LNCaP clone FGC (cell line): ENCODE measurements at regions not wholly inside any gene's neighbourhood (a gene's known extent, or its start where the extent isn't known, plus 50 kb on each side); places are given as distances from the start of the nearest gene placed in this dataset.

ENCODE experiments used
- DNase-seq: peaks from one replicate; pipeline ENCODE4 v3.0.0-alpha.2; 2011; ENCODE audit warnings: low read depth
- H3K4me3 ChIP-seq: 2 replicates; pipeline ENCODE4 v1.5.1; 2011; ENCODE audit warnings: mild to moderate bottlenecking, low read depth, low read length, control low read depth
- TF ChIP-seq, protein P1 (sequence below): IDR thresholded peaks from 2 replicates; pipeline ENCODE4 v1.5.1; 2012; ENCODE audit warnings: mild to moderate bottlenecking; ENCODE audit not compliant: control insufficient read depth, insufficient read depth; ENCODE audit errors: extremely low read depth

DNA sequence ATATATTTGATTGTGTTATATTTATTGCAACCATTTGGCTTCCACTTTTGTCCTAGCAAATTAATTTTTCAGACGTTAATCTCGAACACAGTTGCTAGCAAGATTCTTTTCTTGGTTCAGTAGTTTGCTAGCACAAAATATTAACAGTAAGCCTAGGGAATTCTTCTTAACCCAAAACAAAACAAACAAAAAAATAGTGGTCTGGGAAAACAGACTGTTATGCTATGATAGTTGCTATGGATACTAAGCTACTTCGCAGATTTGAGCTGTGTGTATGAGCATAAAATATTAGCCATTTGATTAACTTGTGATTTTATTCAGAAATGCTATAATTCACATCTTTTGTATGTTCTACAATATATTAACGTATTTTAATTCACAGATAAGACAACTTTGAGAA is 541.5 kb upstream of the NETO1 start:
- DNase-seq: no peak
- TF ChIP-seq, protein P1, sequence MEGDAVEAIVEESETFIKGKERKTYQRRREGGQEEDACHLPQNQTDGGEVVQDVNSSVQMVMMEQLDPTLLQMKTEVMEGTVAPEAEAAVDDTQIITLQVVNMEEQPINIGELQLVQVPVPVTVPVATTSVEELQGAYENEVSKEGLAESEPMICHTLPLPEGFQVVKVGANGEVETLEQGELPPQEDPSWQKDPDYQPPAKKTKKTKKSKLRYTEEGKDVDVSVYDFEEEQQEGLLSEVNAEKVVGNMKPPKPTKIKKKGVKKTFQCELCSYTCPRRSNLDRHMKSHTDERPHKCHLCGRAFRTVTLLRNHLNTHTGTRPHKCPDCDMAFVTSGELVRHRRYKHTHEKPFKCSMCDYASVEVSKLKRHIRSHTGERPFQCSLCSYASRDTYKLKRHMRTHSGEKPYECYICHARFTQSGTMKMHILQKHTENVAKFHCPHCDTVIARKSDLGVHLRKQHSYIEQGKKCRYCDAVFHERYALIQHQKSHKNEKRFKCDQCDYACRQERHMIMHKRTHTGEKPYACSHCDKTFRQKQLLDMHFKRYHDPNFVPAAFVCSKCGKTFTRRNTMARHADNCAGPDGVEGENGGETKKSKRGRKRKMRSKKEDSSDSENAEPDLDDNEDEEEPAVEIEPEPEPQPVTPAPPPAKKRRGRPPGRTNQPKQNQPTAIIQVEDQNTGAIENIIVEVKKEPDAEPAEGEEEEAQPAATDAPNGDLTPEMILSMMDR: no peak
- H3K4me3 ChIP-seq: no peak overlapping the region

DNA sequence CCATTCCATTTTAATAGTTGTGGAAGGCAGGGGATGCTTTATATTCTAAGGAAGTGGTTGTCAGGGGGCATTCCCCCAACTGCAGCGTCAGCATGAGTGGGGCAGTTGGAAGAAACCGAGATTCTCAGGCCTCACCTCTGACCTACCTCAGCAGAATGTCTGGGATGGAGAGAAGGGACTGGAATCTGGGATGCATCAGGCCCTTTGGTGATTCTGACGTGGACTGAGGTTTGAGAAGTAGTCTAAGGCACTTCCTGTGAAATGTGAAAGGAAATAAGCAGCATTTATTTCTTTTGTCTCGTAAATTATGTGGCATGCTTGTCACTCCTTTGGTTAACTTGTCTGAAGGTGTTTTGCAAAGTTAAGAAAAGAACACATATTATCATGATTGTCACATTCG is 540.7 kb upstream of the NETO1 start:
- TF ChIP-seq, protein P1: no peak
- DNase-seq: no peak
- H3K4me3 ChIP-seq: no peak overlapping the region

DNA sequence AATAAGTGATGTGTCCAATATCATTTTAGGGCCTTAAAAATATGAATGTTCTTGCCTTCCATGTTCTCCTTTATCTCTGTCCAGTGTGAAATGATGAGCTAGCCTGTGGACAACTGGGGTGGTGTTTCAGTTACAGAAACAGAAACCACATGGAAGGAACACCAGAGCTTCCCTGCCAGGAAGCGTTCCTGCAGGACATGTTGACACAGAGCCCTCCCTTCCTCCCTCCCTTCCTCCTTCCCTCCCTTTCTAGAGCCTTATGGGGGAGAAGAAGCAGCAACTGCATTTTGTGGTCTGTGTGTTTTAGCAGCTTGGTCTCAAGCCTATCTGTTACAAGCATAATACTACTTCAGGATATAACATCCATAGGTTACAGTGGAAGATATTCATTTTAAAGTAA is 539.7 kb upstream of the NETO1 start:
- no peak overlapping the region for H3K4me3 ChIP-seq
- DNase-seq: no peak
- TF ChIP-seq, protein P1: no peak

DNA sequence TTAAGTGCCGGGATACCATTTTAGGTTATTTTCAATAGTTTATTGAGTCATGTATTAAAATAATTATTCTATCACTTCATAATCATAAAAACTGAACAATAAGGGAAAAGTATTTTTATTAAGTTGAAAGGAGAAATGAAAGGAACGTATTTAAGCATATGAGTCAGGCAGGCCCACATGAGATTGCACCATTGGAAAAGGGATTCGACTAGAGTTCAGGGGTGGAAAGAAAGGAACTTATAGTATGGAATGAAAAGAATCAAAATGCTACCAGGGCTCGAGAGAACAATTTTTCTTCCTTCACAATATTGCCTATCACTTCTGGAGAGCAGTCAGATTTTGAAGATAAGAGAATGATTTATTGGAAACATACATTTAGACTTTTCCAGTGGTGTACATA is 516.5 kb upstream of the NETO1 start:
- TF ChIP-seq, protein P1: no peak

DNA sequence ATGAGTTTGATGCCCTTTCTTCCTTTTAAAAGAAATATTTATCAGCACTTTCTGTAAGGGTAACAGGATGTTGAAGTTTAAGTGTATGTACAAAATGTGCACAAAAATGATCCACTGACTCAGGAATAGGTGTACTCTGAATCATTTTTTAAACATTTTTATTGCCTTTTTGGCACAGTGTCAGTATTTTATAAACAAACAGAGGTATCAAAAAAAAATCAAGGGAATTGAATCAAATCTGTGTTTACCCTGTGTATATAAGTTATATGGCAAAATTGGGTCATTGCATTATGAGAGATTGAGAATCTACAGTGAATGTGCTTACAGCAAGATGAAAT is 513.9 kb upstream of the NETO1 start:
- H3K4me3 ChIP-seq: no peak overlapping the region
- TF ChIP-seq, protein P1: no peak
- DNase-seq: peak; percentile 35

More for the DNA sequence above, 516.5 kb upstream of the NETO1 start:
- no peak overlapping the region for H3K4me3 ChIP-seq
- DNase-seq: no peak

DNA sequence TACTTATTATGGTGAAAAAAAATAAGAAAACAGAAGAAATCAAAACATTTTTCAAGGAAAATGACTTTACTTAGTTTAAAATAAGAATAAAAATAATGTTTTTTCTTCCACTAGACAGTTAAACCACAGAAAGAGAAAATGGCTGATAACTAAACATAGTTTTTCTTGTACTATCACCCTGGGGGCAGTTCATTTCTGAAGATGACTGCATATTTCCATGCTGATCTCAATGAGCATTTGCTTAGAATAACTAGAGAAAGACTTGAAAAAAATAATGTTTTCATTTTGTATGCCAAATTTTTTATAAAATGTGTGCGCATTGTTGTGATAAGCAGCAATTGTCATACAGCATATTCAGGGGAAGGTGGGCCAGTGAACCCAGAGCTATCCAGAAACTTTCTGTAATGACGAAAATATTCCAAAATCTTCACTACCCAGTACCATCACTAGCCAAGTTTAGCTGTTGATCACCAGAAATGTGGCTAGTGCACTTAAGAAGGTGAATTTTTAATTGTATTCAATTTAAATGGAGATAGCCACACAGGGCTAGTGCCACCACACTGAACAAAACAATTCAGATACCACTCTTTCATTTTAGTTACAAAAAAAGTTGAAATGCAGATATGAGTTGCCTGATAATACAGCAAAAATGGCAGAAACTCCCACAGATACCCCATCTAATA is 513.4 kb upstream of the NETO1 start:
- no peak for DNase-seq
- TF ChIP-seq, protein P1: no peak
- H3K4me3 ChIP-seq: no peak overlapping the region

DNA sequence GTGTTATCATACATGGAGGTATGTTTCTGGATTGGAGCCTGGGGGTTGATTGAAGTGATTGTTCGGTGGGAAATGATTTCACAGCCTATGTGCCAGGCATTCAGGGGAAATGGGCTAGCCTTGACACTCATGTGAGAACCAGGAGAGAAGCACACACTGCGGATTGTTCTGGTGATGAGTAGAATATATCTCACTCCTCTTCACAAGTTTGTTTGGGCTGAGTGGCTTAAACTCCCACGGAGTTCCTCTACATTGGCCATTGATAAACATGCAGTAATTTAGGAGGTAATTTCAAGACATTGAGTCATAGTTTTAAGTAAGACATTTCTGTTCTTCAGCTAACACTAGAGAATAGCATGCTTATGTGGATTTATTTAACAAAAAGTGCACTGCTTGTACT is 498.9 kb upstream of the NETO1 start:
- TF ChIP-seq, protein P1: no peak
- no peak for DNase-seq
- H3K4me3 ChIP-seq: no peak overlapping the region
